ENCODE measurements at regions not wholly inside any gene's neighbourhood (a gene's known extent, or its start where the extent isn't known, plus 50 kb on each side); places are given as distances from the start of the nearest gene placed in this dataset.
A peak's percentile ranks its signal among the peaks of the same experiment; 100 is the strongest.

- no peak overlapping the region for H3K4me3 ChIP-seq (replicated peaks in 1 of 2; ENCODE audit: low read depth in 2 of 2, low read length in 2 of 2)
- DNase-seq (ENCODE audit: low read depth in 2 of 2): no peak
- TF ChIP-seq CTCF (IDR thresholded peaks at IDR 0.05; ENCODE audit: low read depth, low read length): no peak
Observed at GRCh38 chr7:55303220-55303619, 61.9 kb upstream of the LANCL2 start.

DNA sequence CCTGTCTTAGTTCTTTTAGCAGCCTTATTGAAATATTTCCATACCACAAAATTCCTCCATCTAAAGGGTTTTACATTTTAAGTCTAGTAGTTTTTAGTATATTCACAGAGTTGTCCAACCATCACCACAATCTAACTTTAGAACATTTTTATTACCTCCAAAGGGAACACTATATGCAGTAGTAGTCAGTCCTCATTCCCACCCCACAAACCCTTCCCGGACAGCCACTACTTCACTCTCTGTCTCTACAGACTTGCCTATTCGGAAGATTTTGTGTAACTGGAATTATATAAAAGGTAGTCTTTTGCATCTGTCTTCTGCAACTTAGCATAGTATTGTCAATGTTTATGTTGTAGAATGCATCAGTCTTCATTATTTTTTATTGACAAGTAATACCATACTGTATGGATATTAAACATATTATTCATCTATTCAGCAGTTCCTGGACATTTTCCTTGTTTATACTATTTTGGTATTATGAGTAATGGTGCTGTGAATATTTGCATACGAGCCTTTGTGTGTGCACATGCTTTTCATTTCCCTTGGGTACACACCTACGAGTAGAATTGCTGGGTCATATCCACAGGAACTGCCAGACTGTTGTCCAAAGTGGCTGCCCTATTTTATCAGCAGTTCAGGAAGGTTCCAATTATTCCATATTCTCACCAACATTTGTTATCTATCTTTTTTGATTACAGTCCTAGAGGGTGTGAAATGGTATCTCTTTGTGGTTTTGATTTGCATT is 60.9 kb upstream of the LANCL2 start:
- H3K4me3 ChIP-seq (replicated peaks in 1 of 2; ENCODE audit: low read depth in 2 of 2, low read length in 2 of 2): no peak overlapping the region
- peak in 1 of 2 donors; percentile 75 for DNase-seq (ENCODE audit: low read depth in 2 of 2)
- TF ChIP-seq CTCF (IDR thresholded peaks at IDR 0.05; ENCODE audit: low read depth, low read length): no peak

DNA sequence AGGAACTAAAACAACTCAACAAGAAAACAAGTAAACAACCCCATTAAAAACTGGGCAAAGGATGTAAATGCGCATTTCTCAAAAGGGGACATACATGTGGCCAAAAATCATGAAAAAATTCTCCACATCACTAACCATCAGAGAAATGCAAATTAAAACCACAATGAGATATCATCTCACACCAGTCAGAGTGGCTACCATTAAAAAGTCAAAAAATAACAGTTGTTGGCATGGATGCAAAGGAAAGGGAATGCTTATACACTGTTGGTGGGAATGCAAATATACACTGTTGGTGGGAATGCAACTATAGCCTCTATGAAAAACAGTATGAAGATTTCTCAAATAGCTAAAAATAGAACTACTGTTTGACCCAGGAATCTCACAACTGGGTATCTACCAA is 60.0 kb upstream of the LANCL2 start:
- no peak for TF ChIP-seq CTCF (IDR thresholded peaks at IDR 0.05; ENCODE audit: low read depth, low read length)
- no peak for DNase-seq (ENCODE audit: low read depth in 2 of 2)
- H3K4me3 ChIP-seq (replicated peaks in 1 of 2; ENCODE audit: low read depth in 2 of 2, low read length in 2 of 2): no peak overlapping the region

- no peak overlapping the region for H3K4me3 ChIP-seq (replicated peaks in 1 of 2; ENCODE audit: low read depth in 2 of 2, low read length in 2 of 2)
- DNase-seq (ENCODE audit: low read depth in 2 of 2): peak in 1 of 2 donors; percentile 51
- TF ChIP-seq CTCF (IDR thresholded peaks at IDR 0.05; ENCODE audit: low read depth, low read length): no peak
Observed at GRCh38 chr7:55306331-55306730, 58.8 kb upstream of the LANCL2 start.

- H3K4me3 ChIP-seq (replicated peaks in 1 of 2; ENCODE audit: low read depth in 2 of 2, low read length in 2 of 2): no peak overlapping the region
- no peak for TF ChIP-seq CTCF (IDR thresholded peaks at IDR 0.05; ENCODE audit: low read depth, low read length)
- peak in 1 of 2 donors; percentile 30 for DNase-seq (ENCODE audit: low read depth in 2 of 2)
Observed at GRCh38 chr7:55307123-55307916, 57.8 kb upstream of the LANCL2 start.

- peak; percentile 81 to 91 for DNase-seq (ENCODE audit: low read depth in 2 of 2)
Observed at GRCh38 chr7:55308186-55308929, 56.8 kb upstream of the LANCL2 start.

More at GRCh38 chr7:55308186-55308929, 56.8 kb upstream of the LANCL2 start:
- TF ChIP-seq CTCF (IDR thresholded peaks at IDR 0.05; ENCODE audit: low read depth, low read length): no peak
- H3K4me3 ChIP-seq (replicated peaks in 1 of 2; ENCODE audit: low read depth in 2 of 2, low read length in 2 of 2): no peak overlapping the region

Data from cardiac fibroblast (primary cell).